GM19467 (cell line): ENCODE measurements at regions not wholly inside any gene's neighbourhood (a gene's known extent, or its start where the extent isn't known, plus 50 kb on each side); places are given as distances from the start of the nearest gene placed in this dataset.
A peak's percentile ranks its signal among the peaks of the same experiment; 100 is the strongest.

ENCODE experiments used
- ATAC-seq: cut with Tn5 transposase; IDR thresholded peaks from one replicate; pipeline ENCODE4 v1.9.1; 2021; ENCODE audit warnings: mild to moderate bottlenecking, moderate library complexity; ENCODE audit not compliant: unreplicated experiment

DNA sequence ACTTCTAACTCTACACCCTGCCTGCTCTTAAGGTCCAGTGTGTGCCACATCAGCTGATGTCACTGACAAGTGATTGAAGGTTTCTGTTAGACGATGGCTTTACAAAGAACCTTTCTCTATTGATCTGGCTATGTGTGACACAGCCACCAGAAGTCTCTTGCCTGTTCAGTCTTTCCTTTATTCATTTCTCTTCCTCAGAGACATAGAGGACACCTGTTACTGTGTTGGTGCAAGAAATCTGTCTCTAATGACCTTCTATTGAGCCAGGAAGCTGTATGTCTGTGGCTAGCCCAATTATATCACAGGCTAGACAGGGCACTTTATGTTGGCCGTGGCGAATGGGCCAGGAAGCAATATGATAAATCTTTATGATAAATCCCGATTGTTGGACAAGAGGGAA, 173.3 kb upstream of the GAP43 start:
- no peak for ATAC-seq

GRCh38 chr3:115464036-115464435, 159.3 kb upstream of the GAP43 start:
- no peak for ATAC-seq

- ATAC-seq: peak; percentile 55
These were observed 153.7 kb upstream of the GAP43 start for GRCh38 chr3:115469649-115470048.

GRCh38 chr3:115470254-115470653, 153.1 kb upstream of the GAP43 start:
- ATAC-seq: no peak

- ATAC-seq: no peak
These were observed 147.9 kb upstream of the GAP43 start for GRCh38 chr3:115475178-115476041.

GRCh38 chr3:115476472-115476871, 146.8 kb upstream of the GAP43 start:
- ATAC-seq: no peak

GRCh38 chr3:115478359-115478758, 145.0 kb upstream of the GAP43 start:
- ATAC-seq: no peak

- no peak for ATAC-seq
These were observed 136.4 kb upstream of the GAP43 start for GRCh38 chr3:115486880-115487279.

DNA sequence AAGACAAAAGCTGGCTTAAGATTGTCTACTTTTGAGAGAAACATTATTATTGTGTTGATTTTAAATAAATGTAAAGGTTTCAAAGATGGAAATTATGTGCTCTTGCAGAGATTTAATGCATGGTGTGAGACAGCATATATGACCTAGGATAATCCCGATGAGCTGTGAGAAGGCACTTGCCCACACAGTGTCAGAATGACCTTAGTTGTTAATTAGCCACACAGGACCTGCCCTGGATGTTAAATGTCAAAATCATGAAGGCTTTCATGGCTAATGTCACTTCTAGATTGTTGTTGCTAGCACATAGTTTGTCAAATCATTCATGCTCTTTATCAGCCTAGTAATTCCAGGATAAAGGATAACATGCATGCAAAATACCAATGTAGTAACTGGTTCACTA, 135.3 kb upstream of the GAP43 start:
- no peak for ATAC-seq

- no peak for ATAC-seq
These were observed 134.9 kb upstream of the GAP43 start for GRCh38 chr3:115488409-115488808.

DNA sequence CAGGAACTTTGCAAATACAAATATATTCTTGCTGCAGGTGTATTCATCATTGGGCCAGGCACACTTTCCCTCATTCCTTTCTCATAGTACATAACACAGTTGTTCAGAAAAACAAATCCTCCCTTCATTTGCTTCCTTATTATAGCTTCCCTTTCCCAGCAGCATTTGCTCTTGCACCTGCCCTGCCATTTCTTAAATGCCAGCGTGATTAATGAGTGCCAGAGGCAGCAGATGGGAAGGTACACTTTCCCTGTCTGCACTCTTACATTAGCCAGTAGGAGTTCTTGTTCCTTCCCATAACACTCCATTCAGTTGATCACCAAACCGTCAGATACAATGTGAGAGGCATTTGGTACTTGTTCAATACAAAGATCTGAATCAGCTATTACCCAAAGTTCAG, 128.5 kb upstream of the GAP43 start:
- ATAC-seq: no peak

- no peak for ATAC-seq
These were observed 124.9 kb upstream of the GAP43 start for GRCh38 chr3:115498421-115498820.

DNA sequence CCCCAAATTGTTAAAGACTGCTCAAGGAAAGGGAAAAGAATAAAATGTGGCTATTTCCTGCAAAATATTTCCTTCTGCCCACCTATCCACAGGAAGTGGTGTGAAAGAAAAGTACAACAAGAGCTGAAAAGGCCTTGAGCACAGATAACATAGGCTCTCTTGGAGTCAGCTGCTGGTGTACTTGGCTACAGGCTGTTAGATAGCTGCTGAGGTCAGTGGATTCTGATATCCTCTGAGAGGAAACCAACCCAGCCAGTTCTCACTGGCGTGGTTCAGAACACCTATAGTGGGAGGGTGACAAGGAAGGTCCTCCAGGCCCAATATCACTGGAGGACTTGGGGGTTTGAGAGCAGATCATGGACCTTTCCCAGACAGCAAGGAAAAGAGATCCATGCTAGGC, 124.4 kb upstream of the GAP43 start:
- no peak for ATAC-seq

GRCh38 chr3:115499666-115500065, 123.6 kb upstream of the GAP43 start:
- no peak for ATAC-seq

- no peak for ATAC-seq
These were observed 122.5 kb upstream of the GAP43 start for GRCh38 chr3:115500795-115501194.

DNA sequence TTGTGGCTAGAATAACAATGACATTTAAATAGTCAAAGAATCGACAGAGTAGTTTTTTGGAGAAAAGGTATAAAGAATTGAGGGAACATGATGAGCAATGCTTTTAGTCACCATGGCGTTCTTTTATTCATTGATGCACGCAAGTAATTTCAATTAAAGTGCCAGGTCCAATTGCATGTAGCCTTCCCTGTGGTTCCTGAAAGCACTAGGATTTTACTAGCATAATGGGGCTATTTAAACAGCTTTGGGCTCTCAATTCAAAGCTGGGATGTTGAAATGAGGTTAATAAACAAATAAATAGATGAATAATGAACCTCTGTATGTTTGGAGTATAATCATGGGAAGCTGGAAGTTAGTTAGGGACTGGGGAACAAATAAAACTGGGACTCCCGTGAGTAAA, 121.2 kb upstream of the GAP43 start:
- no peak for ATAC-seq

DNA sequence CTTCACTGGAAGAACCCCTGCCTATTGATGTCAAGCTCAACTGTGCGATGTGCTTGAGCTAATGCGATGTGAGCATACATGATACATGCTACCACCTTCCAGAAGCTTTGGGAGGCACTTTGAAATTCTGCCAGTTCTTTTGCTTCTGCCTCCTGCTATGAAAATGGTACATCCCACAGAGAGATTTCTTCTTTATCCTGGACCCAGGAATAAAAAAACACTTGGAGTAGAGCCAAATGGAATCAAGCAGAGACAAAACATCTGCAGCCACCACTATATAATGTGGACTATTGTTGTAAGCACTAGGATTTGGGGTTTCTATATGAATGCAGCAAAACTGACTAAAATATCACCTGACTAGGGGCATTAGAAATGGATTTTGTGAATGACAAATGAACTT, 119.9 kb upstream of the GAP43 start:
- ATAC-seq: no peak

GRCh38 chr3:115508562-115508961, 114.7 kb upstream of the GAP43 start:
- ATAC-seq: no peak

GRCh38 chr3:115512565-115513415, 110.5 kb upstream of the GAP43 start:
- no peak for ATAC-seq

- ATAC-seq: no peak
These were observed 109.9 kb upstream of the GAP43 start for GRCh38 chr3:115513416-115513800.

DNA sequence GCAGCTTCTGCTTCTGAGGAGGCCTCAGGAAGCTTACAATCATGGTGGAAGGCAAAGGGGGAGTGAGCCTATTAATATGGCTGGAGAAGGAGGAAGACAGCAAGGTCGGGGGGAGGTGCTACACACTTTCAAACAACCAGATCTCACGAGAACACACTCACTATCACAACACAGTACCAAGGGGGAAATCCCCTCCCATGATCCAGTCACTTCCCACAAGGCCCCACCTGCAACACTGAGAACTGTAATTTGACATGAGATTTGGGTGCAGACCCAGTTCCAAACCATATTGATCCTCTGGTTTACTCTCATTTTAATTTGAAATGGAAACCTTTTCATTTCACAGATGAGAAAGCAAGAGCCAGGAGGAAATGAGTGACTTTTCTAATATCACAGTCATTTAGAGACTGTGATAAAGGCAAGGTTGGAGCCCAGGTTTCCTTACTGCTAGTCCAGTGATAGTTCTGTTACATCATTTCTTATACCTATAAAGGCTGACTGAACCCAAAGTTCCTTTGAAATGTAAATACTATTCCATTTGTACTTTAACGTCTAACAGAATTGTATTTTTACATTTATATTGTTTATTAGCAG, 105.8 kb upstream of the GAP43 start:
- no peak for ATAC-seq
